Body of pancreas (tissue), 4 donors: ENCODE measurements at regions not wholly inside any gene's neighbourhood (a gene's known extent, or its start where the extent isn't known, plus 50 kb on each side); places are given as distances from the start of the nearest gene placed in this dataset.
A peak's percentile ranks its signal among the peaks of the same experiment; 100 is the strongest.

Experiments used
- POLR2A ChIP-seq, 3 donors: fragments of 450-650 bp; IDR thresholded peaks; one replicate each; pipeline ENCODE4 v1.6.1; 2016; ENCODE audit warnings: antibody characterized with exemption in 3 of 3, mild to moderate bottlenecking in 2 of 3
- TF ChIP-seq, protein P1 (sequence below), 7 experiments: fragments of 450-650 bp in 4 of 7; fragments of 200-600 bp in 3 of 7; sonication (generic) in 3 of 7; IDR thresholded peaks; one replicate each; pipeline ENCODE4 v1.5.1; 2016 to 2019; ENCODE audit warnings: antibody characterized with exemption in 7 of 7

GRCh38 chr10:117449636-117450035, 74.4 kb upstream of the PDZD8 start:
- TF ChIP-seq, protein P1, sequence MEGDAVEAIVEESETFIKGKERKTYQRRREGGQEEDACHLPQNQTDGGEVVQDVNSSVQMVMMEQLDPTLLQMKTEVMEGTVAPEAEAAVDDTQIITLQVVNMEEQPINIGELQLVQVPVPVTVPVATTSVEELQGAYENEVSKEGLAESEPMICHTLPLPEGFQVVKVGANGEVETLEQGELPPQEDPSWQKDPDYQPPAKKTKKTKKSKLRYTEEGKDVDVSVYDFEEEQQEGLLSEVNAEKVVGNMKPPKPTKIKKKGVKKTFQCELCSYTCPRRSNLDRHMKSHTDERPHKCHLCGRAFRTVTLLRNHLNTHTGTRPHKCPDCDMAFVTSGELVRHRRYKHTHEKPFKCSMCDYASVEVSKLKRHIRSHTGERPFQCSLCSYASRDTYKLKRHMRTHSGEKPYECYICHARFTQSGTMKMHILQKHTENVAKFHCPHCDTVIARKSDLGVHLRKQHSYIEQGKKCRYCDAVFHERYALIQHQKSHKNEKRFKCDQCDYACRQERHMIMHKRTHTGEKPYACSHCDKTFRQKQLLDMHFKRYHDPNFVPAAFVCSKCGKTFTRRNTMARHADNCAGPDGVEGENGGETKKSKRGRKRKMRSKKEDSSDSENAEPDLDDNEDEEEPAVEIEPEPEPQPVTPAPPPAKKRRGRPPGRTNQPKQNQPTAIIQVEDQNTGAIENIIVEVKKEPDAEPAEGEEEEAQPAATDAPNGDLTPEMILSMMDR (IDR thresholded peaks at IDR 0.05): peak in 4 of 7 experiments; percentile 11 to 35 (median 20)
- TF ChIP-seq POLR2A (IDR thresholded peaks at IDR 0.05): no peak
